ENCODE measurements at regions not wholly inside any gene's neighbourhood (a gene's known extent, or its start where the extent isn't known, plus 50 kb on each side); places are given as distances from the start of the nearest gene placed in this dataset.

GRCh38 chr10:78720091-78720490 is 348.7 kb upstream of the ZMIZ1 start:
- TF ChIP-seq TAF1 (IDR thresholded peaks at IDR 0.05; ENCODE audit: borderline replicate concordance, insufficient read depth, low read length) (no peak), REST (IDR thresholded peaks at IDR 0.05; ENCODE audit: insufficient read depth in 1 of 2, low read depth in 2 of 2, low read length in 2 of 2) (no peak), SIN3A (IDR thresholded peaks at IDR 0.05; ENCODE audit: borderline replicate concordance, insufficient read depth, low read length) (no peak), POLR2AphosphoS5 (IDR thresholded peaks at IDR 0.05; ENCODE audit: low read depth, low read length) (no peak), FOXP2 (optimal IDR thresholded peaks at IDR 0.05; ENCODE audit: borderline replicate concordance, extremely low read depth, extremely low read length, insufficient read depth) (no peak)

- TF ChIP-seq FOXP2 (optimal IDR thresholded peaks at IDR 0.05; ENCODE audit: borderline replicate concordance, extremely low read depth, extremely low read length, insufficient read depth): no peak
- no peak for TF ChIP-seq POLR2AphosphoS5 (IDR thresholded peaks at IDR 0.05; ENCODE audit: low read depth, low read length)
- no peak for TF ChIP-seq SIN3A (IDR thresholded peaks at IDR 0.05; ENCODE audit: borderline replicate concordance, insufficient read depth, low read length)
- no peak for TF ChIP-seq TAF1 (IDR thresholded peaks at IDR 0.05; ENCODE audit: borderline replicate concordance, insufficient read depth, low read length)
Observed at GRCh38 chr10:78721231-78721630, 347.5 kb upstream of the ZMIZ1 start.

GRCh38 chr10:78724846-78725245 is 343.9 kb upstream of the ZMIZ1 start:
- TF ChIP-seq FOXP2 (optimal IDR thresholded peaks at IDR 0.05; ENCODE audit: borderline replicate concordance, extremely low read depth, extremely low read length, insufficient read depth) (no peak), REST (IDR thresholded peaks at IDR 0.05; ENCODE audit: insufficient read depth in 1 of 2, low read depth in 2 of 2, low read length in 2 of 2) (no peak), TAF1 (IDR thresholded peaks at IDR 0.05; ENCODE audit: borderline replicate concordance, insufficient read depth, low read length) (no peak), POLR2AphosphoS5 (IDR thresholded peaks at IDR 0.05; ENCODE audit: low read depth, low read length) (no peak), SIN3A (IDR thresholded peaks at IDR 0.05; ENCODE audit: borderline replicate concordance, insufficient read depth, low read length) (no peak)

GRCh38 chr10:78726171-78726570 is 342.6 kb upstream of the ZMIZ1 start:
- no peak for TF ChIP-seq FOXP2 (optimal IDR thresholded peaks at IDR 0.05; ENCODE audit: borderline replicate concordance, extremely low read depth, extremely low read length, insufficient read depth)
- TF ChIP-seq POLR2AphosphoS5 (IDR thresholded peaks at IDR 0.05; ENCODE audit: low read depth, low read length): no peak
- no peak for TF ChIP-seq REST (IDR thresholded peaks at IDR 0.05; ENCODE audit: insufficient read depth in 1 of 2, low read depth in 2 of 2, low read length in 2 of 2)

- TF ChIP-seq TAF1 (IDR thresholded peaks at IDR 0.05; ENCODE audit: borderline replicate concordance, insufficient read depth, low read length) (no peak), REST (IDR thresholded peaks at IDR 0.05; ENCODE audit: insufficient read depth in 1 of 2, low read depth in 2 of 2, low read length in 2 of 2) (peak; percentile 64 to 78; a peak in 3 of 4 replicates)
Observed at GRCh38 chr10:78727251-78727650, 341.5 kb upstream of the ZMIZ1 start.
